GM12878 (cell line): ENCODE measurements at regions not wholly inside any gene's neighbourhood (a gene's known extent, or its start where the extent isn't known, plus 50 kb on each side); places are given as distances from the start of the nearest gene placed in this dataset.

Source experiments
- ATAC-seq: fragments of 200-7000 bp; cut with Tn5 transposase; 3 replicates; pipeline ENCODE4 v1.9.1; 2020; ENCODE audit warnings: mild to moderate bottlenecking, moderate library complexity
- BruUV-seq: library from RNA; stranded (reverse); fragments of 400-500 nt; replicated peaks from 2 replicates; lab custom pipeline; 2021; lab: Mats Ljungman, UMichigan
- CTCF ChIA-PET: fragments of 300-600 bp; sonication (Branson Sonifier 250); formaldehyde crosslinking; extraction: SDS; loops from one replicate; lab custom pipeline; 2021; ENCODE audit warnings: inconsistent platforms; lab: Yijun Ruan, JAX
- POLR2A ChIA-PET: fragments of 350-600 bp; formaldehyde crosslinking; extraction: SDS; loops from one replicate; lab custom pipeline; 2021; ENCODE audit warnings: inconsistent platforms; lab: Charles Lee
- RAD21 ChIA-PET: fragments of 300-600 bp; sonication (Branson Sonifier 250); formaldehyde crosslinking; loops from one replicate; lab custom pipeline; 2023; ENCODE audit warnings: antibody characterized with exemption; ENCODE audit not compliant: unreplicated experiment; lab: Charles Lee
- SMC1A ChIA-PET: fragments of 300-600 bp; sonication (Branson Sonifier 250); formaldehyde crosslinking; loops from one replicate; lab custom pipeline; 2023; ENCODE audit not compliant: unreplicated experiment, uncharacterized antibody; lab: Charles Lee
- DNase-seq: peaks from one replicate; pipeline ENCODE4 v3.0.0-alpha.2; 2011; ENCODE audit warnings: low read depth, low spot score
- FAIRE-seq: peaks from 3 replicates; lab custom pipeline; 2011; peaks lifted over from hg19 to GRCh38; lab: Jason Lieb, UNC
- H2AFZ ChIP-seq: 2 replicates; pipeline ENCODE4 v1.6.0; 2011; ENCODE audit warnings: low read depth, low read length, control low read depth; ENCODE audit not compliant: control insufficient read depth
- H3K27ac ChIP-seq: 2 replicates; pipeline ENCODE4 v1.5.1; 2011; ENCODE audit warnings: control low read depth; ENCODE audit not compliant: control insufficient read depth, insufficient read depth
- H3K27me3 ChIP-seq, 2 experiments: replicated peaks in 1 of 2; 2 replicates each; pipeline versions ENCODE4 v1.6.0 to v1.6.1; 2011; ENCODE audit warnings: low read length in 1 of 2; ENCODE audit not compliant: control insufficient read depth in 2 of 2, insufficient read depth in 2 of 2
- H3K36me3 ChIP-seq, 2 experiments: 2 replicates each; pipeline ENCODE4 v1.5.1; 2011; ENCODE audit warnings: low read length in 1 of 2; ENCODE audit not compliant: control insufficient read depth in 2 of 2, insufficient read depth in 2 of 2
- H3K4me1 ChIP-seq: 2 replicates; pipeline ENCODE4 v1.6.1; 2011; ENCODE audit warnings: mild to moderate bottlenecking, low read length, moderate library complexity, mixed read lengths; ENCODE audit not compliant: control insufficient read depth, insufficient read depth
- H3K4me2 ChIP-seq: 2 replicates; pipeline ENCODE4 v1.6.0; 2011; ENCODE audit warnings: control low read depth; ENCODE audit not compliant: control insufficient read depth, insufficient read depth
- H3K4me3 ChIP-seq: fragments of 200-600 bp; sonication (generic); 2 replicates; pipeline ENCODE4 v1.5.1; 2016
- H3K79me2 ChIP-seq: 2 replicates; pipeline ENCODE4 v1.6.0; 2011; ENCODE audit warnings: low read length; ENCODE audit not compliant: control insufficient read depth, insufficient read depth
- H3K9ac ChIP-seq: 2 replicates; pipeline ENCODE4 v1.8.0; 2011; ENCODE audit warnings: low read length, control low read depth, mixed read lengths; ENCODE audit not compliant: control insufficient read depth, insufficient read depth
- H3K9me3 ChIP-seq: replicated peaks from 3 replicates; pipeline ENCODE4 v1.5.1; 2011; ENCODE audit warnings: mild to moderate bottlenecking, low read length; ENCODE audit not compliant: control insufficient read depth, insufficient read depth
- H4K20me1 ChIP-seq: 2 replicates; pipeline ENCODE4 v1.6.0; 2011; ENCODE audit not compliant: control insufficient read depth, insufficient read depth
- BACH1 ChIP-seq: fragments of 450-650 bp; IDR thresholded peaks from 2 replicates; pipeline ENCODE4 v1.6.1; 2017; ENCODE audit warnings: mild to moderate bottlenecking, borderline replicate concordance
- CHD1 ChIP-seq: IDR thresholded peaks from 2 replicates; pipeline ENCODE4 v1.6.1; 2012; ENCODE audit warnings: low read depth, low read length, improper control_type of control experiment
- HCFC1 ChIP-seq: fragments of 150-350 bp; IDR thresholded peaks from 2 replicates; pipeline ENCODE4 v1.6.1; 2014; ENCODE audit warnings: low read length
- LARP7 ChIP-seq: fragments of 450-650 bp; IDR thresholded peaks from 2 replicates; pipeline ENCODE4 v1.6.1; 2017; ENCODE audit warnings: mild to moderate bottlenecking
- POU2F2 ChIP-seq: IDR thresholded peaks from 3 replicates; pipeline ENCODE4 v1.6.1; 2011; ENCODE audit warnings: low read depth, mild to moderate bottlenecking, low read length, borderline replicate concordance
- SMARCA5 ChIP-seq: fragments of 450-650 bp; IDR thresholded peaks from 2 replicates; pipeline ENCODE4 v1.6.1; 2017; ENCODE audit warnings: mild to moderate bottlenecking
- SPI1 ChIP-seq: IDR thresholded peaks from 2 replicates; pipeline ENCODE4 v1.6.1; 2011; ENCODE audit warnings: low read depth, mild to moderate bottlenecking, low read length, moderate library complexity, borderline replicate concordance; ENCODE audit not compliant: insufficient read depth
- SUPT20H ChIP-seq: IDR thresholded peaks from 2 replicates; pipeline ENCODE4 v1.6.1; 2011; ENCODE audit warnings: low read depth, mild to moderate bottlenecking, low read length, moderate library complexity, borderline replicate concordance; ENCODE audit not compliant: control insufficient read depth
- YY1 ChIP-seq: IDR thresholded peaks from 2 replicates; pipeline ENCODE4 v1.6.1; 2011; ENCODE audit warnings: low read depth, mild to moderate bottlenecking, low read length
- ZNF24 ChIP-seq: fragments of 450-650 bp; IDR thresholded peaks from 2 replicates; pipeline ENCODE4 v1.6.1; 2017; ENCODE audit warnings: antibody characterized with exemption, mild to moderate bottlenecking
- WGBS: methylation state at CpG from one replicate; pipeline ENCODE4 v1.1.6; 2016; ENCODE audit warnings: low lambda C conversion rate; ENCODE audit not compliant: insufficient replicate concordance, insufficient coverage; ENCODE audit errors: missing lambda C conversion rate; 5-methylcytosine and 5-hydroxymethylcytosine counted together
- in situ Hi-C: fragments of 300-500 bp; cut with MboI; formaldehyde crosslinking; loops from 9 replicates; pipeline ENCODE4 v1.14.3; 2018; ENCODE audit warnings: mixed read lengths
- intact Hi-C: fragments of 100-400 bp; cut with micrococcal nuclease; formaldehyde crosslinking; loops from one replicate; pipeline ENCODE4 v1.14.2; 2022; ENCODE audit not compliant: unreplicated experiment
- TF ChIP-seq, protein P1 (sequence below): IDR thresholded peaks from 2 replicates; pipeline ENCODE4 v1.6.1; 2011; ENCODE audit warnings: mild to moderate bottlenecking, low read depth, low read length, moderate library complexity; ENCODE audit not compliant: insufficient replicate concordance
- TF ChIP-seq, protein P2 (sequence below): IDR thresholded peaks from 2 replicates; pipeline ENCODE4 v1.6.1; 2012; ENCODE audit warnings: low read depth, low read length, improper control_type of control experiment

DNA sequence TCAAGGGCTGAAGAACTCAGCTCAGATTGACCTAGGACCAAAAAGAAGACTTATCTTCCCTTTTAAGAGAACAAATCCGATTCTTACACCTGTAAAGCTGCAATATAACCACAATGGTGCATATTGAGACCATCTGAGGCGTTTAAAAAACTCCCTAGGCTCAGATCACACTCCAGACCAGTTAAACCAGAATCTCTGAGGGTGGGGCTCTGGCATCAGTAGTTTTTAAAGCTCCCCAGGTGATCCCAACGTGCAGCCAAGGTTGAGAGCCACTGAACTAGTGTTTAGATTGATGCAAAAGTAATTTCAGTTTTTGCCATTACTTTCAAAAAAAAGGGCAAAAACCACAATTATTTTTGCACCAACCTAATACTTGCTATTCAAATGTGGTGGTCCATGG, 73.9 kb upstream of the GPM6B start (continued):
- TF ChIP-seq, protein P1, sequence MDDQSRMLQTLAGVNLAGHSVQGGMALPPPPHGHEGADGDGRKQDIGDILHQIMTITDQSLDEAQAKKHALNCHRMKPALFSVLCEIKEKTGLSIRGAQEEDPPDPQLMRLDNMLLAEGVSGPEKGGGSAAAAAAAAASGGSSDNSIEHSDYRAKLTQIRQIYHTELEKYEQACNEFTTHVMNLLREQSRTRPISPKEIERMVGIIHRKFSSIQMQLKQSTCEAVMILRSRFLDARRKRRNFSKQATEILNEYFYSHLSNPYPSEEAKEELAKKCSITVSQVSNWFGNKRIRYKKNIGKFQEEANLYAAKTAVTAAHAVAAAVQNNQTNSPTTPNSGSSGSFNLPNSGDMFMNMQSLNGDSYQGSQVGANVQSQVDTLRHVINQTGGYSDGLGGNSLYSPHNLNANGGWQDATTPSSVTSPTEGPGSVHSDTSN: no peak
- no peak for TF ChIP-seq HCFC1
- no peak for TF ChIP-seq BACH1
- no peak for TF ChIP-seq ZNF24
- no peak for TF ChIP-seq CHD1

DNA sequence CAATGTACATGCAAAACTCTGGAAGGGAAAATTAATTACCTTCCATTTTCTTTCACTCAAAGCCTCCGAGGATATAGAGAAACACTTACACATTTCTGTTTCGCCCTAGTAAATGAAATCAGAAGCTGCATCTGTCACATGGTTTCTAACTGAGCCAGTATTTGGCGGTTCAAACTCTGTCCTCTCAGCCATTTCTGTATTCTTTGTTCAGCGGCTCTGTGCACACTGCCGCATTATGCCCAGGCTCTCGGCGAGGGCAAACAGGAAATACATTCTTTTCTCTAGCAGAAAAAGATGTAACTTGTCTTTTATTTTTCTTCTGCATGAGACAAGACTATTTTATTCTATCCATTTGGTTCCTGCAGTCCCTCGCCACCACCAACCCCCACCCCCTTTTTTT, 71.4 kb upstream of the GPM6B start:
- Histone ChIP-seq H3K9ac (no peak overlapping the region), H3K36me3 (no peaks in the 10 kb centered on the region), H3K4me1 (no peaks in the 10 kb centered on the region), H3K27ac (no peak overlapping the region), H3K27me3 (no peaks in the 10 kb centered on the region), H3K9me3 (no peaks in the 10 kb centered on the region), H4K20me1 (no peaks in the 10 kb centered on the region), H3K4me3 (no peak overlapping the region), H3K79me2 (no peaks in the 10 kb centered on the region), H2AFZ (no peak overlapping the region), H3K4me2 (no peak overlapping the region)
- TF ChIP-seq YY1 (no peak), SPI1 (no peak), POU2F2 (no peak), LARP7 (no peak), SMARCA5 (no peak), SUPT20H (no peak)
- TF ChIP-seq, protein P2, sequence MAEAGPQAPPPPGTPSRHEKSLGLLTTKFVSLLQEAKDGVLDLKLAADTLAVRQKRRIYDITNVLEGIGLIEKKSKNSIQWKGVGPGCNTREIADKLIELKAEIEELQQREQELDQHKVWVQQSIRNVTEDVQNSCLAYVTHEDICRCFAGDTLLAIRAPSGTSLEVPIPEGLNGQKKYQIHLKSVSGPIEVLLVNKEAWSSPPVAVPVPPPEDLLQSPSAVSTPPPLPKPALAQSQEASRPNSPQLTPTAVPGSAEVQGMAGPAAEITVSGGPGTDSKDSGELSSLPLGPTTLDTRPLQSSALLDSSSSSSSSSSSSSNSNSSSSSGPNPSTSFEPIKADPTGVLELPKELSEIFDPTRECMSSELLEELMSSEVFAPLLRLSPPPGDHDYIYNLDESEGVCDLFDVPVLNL: no peak
- in situ Hi-C loops: no loop called here
- CTCF ChIA-PET: no interaction called here
- ATAC-seq: no peak
- no peak for FAIRE-seq
- no peak for DNase-seq
- SMC1A ChIA-PET: no interaction called here
- WGBS: 64% methylated on average over 8 of the region's 8 CpGs
- BruUV-seq: no TSS peak
- intact Hi-C loops: no loop called here
- POLR2A ChIA-PET: no interaction called here
- RAD21 ChIA-PET: no interaction called here
